Urinary bladder (tissue), 3 donors: ENCODE measurements at regions not wholly inside any gene's neighbourhood (a gene's known extent, or its start where the extent isn't known, plus 50 kb on each side); places are given as distances from the start of the nearest gene placed in this dataset.

ENCODE experiments used
- DNase-seq: peaks from one replicate; pipeline ENCODE4 v3.0.0-alpha.2; 2015; ENCODE audit errors: extremely low spot score
- H3K27ac ChIP-seq: one replicate; pipeline ENCODE4 v1.5.1; 2013; ENCODE audit warnings: low read depth, mild to moderate bottlenecking, moderate library complexity
- H3K36me3 ChIP-seq: one replicate; pipeline ENCODE4 v1.6.1; 2013; ENCODE audit warnings: mild to moderate bottlenecking, moderate library complexity; ENCODE audit not compliant: insufficient read depth
- H3K4me1 ChIP-seq: one replicate; pipeline ENCODE4 v1.6.1; 2013; ENCODE audit warnings: mild to moderate bottlenecking, moderate library complexity; ENCODE audit not compliant: insufficient read depth
- H3K4me3 ChIP-seq: one replicate; pipeline ENCODE4 v1.5.1; 2013; ENCODE audit warnings: low read depth, low read length
- WGBS: extraction: QIAGEN DNeasy Blood & Tissue Kit; methylation state at CpG from one replicate; pipeline ENCODE4 v1.1.7; 2013; 5-methylcytosine and 5-hydroxymethylcytosine counted together
- donor health status: healthy with polysubstance abuse.
- donor health status: healthy.

DNA sequence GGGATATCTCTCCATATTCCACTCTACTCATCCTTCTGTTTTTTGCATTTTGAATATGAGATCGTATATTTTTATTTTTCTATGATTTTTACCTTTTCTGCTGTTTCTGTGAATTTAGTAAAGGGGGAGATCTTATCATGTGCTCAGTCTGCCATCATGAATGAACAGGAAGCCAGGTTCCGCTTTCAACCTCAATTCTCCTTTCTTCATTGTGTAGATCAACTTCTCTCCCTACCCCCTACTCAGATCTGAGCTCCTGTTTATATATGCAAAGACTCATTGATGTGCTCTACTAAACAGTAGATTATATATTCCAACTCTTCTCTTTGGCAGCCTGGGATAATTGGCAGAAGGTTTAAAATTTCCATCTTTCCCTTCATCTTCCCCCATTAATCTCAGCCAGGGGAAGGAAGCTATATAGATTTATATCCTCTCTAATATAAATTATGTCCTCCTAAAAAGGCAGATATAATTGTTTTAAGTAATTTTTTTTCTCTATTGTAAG is 336.7 kb upstream of the PLET1 start:
- DNase-seq, result no peak
- no peak overlapping the region for H3K4me3 ChIP-seq
- H3K27ac ChIP-seq, result no peak overlapping the region
- H3K4me1 ChIP-seq, result no peaks in the 10 kb centered on the region
- H3K36me3 ChIP-seq, result no peaks in the 10 kb centered on the region
- 94% methylated on average over 2 of the region's 2 CpGs for WGBS

DNA sequence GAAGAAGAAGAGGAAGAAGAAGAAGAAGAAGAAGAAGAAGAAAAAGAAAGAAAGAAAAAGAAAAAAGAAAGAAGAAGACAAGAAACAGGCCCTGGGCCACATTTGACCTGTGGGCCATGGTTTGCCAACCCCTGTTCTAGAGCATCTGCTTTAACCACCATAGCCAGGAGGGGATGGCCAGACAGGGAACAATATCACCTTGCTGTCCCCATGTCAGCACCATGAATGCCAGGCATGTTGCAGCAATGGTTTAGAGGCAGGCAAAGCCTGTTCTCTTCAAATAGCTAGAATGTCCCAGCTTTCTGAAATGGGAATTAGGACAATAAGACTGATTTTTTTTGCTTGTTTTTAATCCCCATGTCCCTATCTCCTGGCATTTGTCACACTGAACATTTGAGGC is 338.6 kb upstream of the PLET1 start:
- Histone ChIP-seq H3K36me3 (no peaks in the 10 kb centered on the region), H3K4me1 (no peaks in the 10 kb centered on the region), H3K27ac (no peak overlapping the region), H3K4me3 (no peak overlapping the region)
- no peak for DNase-seq

DNA sequence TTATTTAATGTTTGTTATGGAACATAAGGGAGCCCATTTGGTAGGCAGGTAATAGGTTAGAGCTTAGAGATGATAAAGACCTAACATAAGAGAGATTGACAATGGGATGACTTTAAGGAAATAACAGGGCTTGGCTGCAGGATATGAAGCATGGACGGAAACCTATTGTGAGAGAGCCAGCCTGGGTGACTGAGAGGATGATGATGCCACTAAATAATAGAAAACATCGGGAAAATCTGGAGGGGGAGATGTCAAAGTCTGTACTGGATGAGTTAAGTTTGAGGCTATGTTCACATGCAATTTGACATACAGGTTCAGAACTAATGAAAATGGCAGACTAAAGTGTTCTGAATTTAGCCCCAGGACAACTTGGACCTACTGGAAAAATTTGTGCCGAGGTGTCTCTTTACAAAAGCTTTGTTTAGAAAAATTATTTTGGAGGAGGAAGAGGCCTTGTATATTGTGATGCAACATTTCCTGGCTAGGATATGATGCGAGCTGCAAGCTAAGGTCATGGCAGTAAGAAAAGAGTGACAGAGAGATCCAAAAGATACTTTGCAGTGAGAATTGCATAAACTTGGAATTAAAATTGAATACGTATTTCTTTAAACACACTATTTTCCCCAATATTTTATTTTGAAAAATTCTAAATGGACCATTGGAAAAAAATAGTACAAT is 339.3 kb upstream of the PLET1 start:
- Histone ChIP-seq H3K4me1 (no peaks in the 10 kb centered on the region), H3K27ac (no peak overlapping the region), H3K36me3 (no peaks in the 10 kb centered on the region), H3K4me3 (no peak overlapping the region)
- 77% methylated on average over 5 of the region's 5 CpGs for WGBS
- DNase-seq, result no peak

DNA sequence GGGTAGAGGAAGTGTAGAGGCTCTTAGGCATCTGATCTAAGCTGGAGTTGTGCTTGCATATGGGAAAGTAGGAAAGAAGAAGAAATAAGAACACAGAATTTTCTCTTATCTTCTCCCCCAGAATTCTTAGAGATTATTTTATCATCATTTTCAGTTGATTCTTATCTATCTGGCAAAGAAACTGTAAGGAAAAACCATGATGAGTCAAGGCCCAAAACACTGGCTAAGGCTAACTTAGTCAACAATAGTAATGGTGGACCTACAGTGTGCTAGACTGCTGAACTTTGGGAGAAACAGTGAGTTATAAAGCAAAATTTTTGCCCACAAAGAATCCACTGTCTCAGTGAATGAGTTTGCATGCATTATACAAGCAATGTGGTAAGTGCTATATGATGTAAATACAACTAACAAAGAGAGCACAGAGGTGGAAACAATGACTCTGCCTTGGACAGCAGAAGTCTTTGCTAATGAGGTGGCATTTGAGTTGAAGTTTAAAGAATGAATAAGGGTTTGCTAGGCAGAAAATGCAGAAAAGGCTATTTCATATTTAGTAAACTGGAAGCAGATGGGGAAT is 344.5 kb upstream of the PLET1 start:
- Histone ChIP-seq H3K27ac (no peak overlapping the region), H3K4me3 (no peak overlapping the region), H3K36me3 (no peaks in the 10 kb centered on the region), H3K4me1 (no peaks in the 10 kb centered on the region)
- DNase-seq, result no peak

DNA sequence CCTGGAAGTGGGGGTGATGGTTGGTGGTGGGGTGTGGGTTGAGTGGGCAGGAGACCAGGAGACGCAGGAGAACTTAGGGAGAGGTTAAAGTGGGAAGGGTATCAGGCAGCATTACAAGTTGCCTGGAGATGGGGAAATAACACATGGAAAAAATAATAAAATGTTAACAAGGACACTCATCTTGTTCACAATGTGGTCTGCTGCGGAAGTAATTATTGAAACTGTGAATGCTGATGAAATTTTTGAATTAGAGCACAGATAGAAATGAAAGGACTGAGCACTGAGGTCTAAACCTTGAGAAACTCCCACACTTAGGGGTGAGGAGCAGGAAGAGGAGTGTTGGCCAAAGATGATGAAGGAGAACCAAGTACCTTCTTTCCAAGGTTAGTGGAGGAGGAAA is 346.0 kb upstream of the PLET1 start:
- H3K27ac ChIP-seq, result no peak overlapping the region
- 95% methylated on average over 2 of the region's 2 CpGs for WGBS
- no peak for DNase-seq
- no peaks in the 10 kb centered on the region for H3K4me1 ChIP-seq
- no peaks in the 10 kb centered on the region for H3K36me3 ChIP-seq
- no peak overlapping the region for H3K4me3 ChIP-seq

DNA sequence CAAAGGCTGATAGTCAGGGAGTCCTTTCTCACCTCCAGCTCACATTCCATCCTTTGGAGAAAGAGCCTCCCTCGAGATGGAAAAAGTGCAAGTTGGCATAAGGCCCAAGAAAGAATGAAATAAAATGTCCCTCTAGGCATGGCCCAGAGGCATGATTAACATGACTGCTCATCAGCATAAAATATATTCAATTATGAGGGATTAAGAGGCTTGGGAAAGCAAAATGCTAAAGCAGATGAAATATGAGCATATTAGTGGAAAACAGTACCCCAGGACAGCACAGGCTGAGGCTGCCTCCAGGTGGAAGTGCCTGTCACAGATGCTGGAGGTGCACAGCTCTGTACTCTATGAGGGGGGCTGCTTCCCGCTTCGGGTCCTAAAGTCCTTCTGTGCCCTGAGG is 347.8 kb upstream of the PLET1 start:
- H3K27ac ChIP-seq, result no peak overlapping the region
- no peaks in the 10 kb centered on the region for H3K36me3 ChIP-seq
- no peak overlapping the region for H3K4me3 ChIP-seq
- no peaks in the 10 kb centered on the region for H3K4me1 ChIP-seq
- no peak for DNase-seq
- 62% methylated on average over 3 of the region's 3 CpGs for WGBS

DNA sequence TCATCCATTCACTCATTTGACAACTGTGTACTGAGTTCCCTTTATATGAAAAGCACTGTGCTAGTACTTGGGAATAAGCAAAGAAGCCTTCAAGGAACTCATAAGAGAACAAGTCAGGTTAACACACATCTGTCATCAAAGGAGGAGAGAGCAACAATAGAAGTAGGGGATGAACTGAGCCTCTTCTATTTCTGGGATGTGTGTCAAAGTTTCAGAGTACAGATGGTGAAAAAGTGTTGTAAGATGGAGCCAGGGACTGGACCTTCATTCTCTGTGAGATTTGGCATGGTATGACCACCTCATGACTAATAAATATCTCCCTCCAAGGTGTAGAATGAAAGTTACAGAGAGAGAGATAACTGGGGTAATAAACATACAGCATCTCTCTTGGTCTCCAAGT is 349.8 kb upstream of the PLET1 start:
- Histone ChIP-seq H3K4me1 (no peaks in the 10 kb centered on the region), H3K36me3 (no peaks in the 10 kb centered on the region), H3K4me3 (no peak overlapping the region), H3K27ac (no peak overlapping the region)
- no peak for DNase-seq

DNA sequence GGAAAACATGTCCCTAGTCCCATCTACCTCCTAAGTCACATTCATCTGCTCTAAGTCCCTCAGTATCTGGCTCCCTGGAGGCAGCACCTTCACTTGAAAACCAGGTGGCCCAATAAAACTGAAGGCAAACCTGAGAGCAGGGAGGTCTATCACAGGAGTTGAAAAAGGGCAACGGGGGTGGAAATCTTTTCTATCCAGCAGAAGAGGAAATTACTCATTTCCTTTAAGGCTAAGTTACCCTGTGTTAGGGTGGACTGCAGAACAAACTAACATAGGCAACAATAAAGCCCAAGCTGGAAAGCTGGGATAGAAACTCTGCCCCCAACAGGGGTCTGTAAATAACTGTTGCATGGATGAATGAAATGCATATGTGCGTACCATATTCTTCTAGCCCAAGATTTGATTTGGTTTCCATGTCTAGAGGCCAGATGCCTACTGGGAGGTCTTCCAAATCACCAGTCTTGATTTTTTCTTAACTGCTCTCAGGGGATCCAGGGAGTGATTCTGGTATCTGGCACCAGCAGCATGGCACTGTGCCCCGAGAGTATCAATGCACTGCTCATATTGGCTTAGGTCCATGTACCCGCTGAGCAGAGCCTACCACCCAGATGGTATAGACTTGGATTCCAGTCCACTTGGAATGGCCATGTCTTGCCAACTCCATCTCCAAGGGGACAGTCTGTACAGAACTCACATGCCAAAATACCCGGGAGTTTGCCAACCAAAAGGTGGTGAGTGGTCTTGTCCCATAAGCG is 350.0 kb upstream of the NCAM1 start:
- DNase-seq, result no peak
- Histone ChIP-seq H3K4me3 (no peak overlapping the region), H3K4me1 (no peaks in the 10 kb centered on the region), H3K27ac (no peak overlapping the region), H3K36me3 (no peaks in the 10 kb centered on the region)
- 66% methylated on average over 6 of the region's 6 CpGs for WGBS

DNA sequence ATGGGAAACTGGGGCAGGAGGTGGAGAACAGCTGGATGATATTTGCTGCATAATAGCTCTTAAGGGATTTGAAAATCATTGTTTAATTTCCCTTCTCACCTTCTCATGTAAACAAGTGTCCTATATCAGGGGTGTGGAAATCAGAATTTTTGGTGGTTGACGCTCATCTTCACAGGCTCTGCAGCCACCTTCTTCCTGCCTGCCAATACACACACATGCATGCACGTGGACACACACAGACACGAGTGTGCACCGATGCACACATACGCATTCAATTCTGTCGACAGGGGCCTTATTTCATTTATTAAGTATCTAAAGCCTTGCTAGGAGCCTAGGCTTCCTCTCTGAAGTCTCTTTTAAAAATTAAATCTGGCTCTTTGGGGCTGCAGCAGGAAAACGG is 349.4 kb upstream of the NCAM1 start:
- no peaks in the 10 kb centered on the region for H3K4me1 ChIP-seq
- H3K27ac ChIP-seq, result no peak overlapping the region
- no peak for DNase-seq
- no peaks in the 10 kb centered on the region for H3K36me3 ChIP-seq
- 41% methylated on average over 7 of the region's 7 CpGs for WGBS
- no peak overlapping the region for H3K4me3 ChIP-seq

DNA sequence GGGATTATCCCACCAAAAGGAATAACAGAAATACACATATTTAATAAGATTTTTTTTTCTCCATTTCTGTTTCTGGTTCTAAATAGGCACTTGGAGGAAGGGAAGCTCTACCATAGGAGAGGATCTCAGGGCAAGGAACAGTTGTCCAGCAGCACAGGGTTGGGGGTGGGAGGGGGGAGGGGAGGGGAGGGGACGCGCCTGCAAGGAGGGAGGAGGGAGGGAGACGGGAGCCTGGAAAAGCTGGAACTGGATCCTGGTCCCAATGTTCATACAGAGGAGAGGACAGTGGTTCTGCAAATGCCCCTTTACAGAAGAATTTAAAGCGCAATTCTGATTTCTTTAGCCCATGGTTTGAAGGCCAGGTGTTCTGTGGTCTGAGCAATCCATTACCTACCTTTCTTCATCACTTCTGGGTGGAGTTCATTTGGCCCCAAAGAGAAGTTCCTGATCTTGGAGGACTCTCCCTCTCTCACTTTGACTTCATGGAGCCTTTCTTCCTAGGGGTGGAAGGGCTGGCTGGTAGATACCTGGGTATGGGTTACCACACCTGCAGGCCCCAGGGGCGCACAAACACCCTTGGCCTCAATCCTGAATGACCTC is 348.9 kb upstream of the NCAM1 start:
- Histone ChIP-seq H3K4me3 (no peak overlapping the region), H3K27ac (no peak overlapping the region), H3K4me1 (no peaks in the 10 kb centered on the region), H3K36me3 (no peaks in the 10 kb centered on the region)
- DNase-seq, result no peak
- 44% methylated on average over 5 of the region's 5 CpGs for WGBS

DNA sequence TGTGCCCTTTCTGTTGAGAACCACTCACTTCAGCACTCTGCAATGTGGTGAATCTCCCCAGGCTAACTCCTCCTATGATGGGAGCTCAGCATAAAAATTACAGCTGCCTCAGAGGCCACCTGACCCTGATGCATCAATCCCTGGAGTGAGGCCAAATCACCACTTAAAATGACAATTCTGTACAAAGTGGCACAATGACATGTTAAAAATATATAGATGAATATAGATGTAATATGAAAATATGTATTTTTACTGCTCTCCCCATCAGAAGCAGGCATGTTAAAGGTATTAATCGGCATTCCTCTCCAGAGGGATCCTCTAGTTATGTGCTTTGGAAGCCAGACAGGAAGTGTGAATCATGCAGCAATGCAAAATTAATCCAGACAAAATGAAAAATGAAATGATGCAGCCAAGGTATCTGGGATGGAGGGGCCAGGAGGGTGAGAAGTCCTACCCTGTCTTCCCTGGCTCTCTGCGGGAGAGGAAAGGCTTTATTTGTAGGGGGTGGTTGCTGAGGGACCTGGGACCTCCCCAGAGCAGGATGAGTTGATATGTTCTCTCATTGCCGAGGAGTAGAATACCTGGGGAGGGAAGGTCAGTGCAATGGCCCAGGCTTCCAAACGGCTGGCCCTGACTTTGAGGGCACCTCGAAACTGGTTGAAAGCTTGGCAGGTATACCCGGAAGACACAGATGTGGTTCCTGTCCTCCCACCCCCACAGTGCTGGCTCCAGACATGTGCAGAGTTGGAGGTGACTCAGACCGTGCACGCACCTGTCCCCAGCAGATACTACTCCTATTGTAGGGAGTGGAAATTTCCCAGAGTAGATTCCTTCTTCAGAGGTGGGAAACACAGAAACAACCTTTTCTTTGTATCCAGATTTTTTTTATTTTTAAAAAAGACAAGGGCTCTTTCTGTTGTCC is 347.9 kb upstream of the NCAM1 start:
- Histone ChIP-seq H3K4me1 (no peaks in the 10 kb centered on the region), H3K27ac (no peak overlapping the region), H3K4me3 (no peak overlapping the region), H3K36me3 (no peaks in the 10 kb centered on the region)
- WGBS, result 47% methylated on average over 8 of the region's 8 CpGs
- DNase-seq, result no peak

DNA sequence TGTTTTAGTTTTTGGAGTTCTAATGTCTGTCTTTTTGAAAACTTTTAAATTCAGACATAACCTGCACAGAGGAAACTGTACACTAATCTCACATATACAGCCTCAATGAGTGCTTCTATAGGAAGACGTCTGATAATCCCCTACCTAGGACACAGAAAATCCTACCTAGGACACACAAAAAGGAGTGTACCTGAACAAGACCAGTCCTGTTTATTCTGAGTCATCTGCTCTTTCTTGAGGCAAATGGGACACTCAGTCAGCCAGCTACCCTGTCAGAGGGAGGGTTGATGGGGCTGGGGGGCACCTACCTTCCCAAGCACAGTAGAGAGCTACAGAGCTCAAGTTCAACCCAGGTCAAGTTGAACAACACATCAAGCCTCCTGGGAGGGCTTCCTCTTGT is 346.6 kb upstream of the NCAM1 start:
- no peak overlapping the region for H3K4me3 ChIP-seq
- WGBS, result 89% methylated on average over 1 of the region's 1 CpG
- no peak for DNase-seq
- no peak overlapping the region for H3K27ac ChIP-seq
- H3K36me3 ChIP-seq, result no peaks in the 10 kb centered on the region
- no peaks in the 10 kb centered on the region for H3K4me1 ChIP-seq

DNA sequence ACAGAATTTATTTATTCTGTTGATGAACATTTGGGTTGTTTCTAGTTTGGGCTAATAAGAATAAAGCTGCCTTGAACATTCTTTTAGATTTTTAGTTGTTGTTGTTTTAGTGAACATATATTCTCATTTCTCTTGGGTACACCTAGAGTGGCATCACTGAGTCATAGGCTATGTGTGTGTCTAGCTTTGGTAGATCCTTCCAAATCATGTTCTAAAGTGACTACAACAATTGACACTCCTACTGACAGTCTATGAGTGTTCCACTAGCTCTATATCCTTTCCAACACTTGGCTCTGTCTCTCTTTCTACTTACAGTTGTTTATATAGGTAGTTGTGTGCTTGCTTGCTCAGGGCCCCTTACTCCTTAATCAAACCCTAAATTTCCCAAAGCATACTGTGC is 346.0 kb upstream of the NCAM1 start:
- no peak for DNase-seq
- H3K4me1 ChIP-seq, result no peaks in the 10 kb centered on the region

More for the DNA sequence above, 346.0 kb upstream of the NCAM1 start:
- H3K27ac ChIP-seq, result no peak overlapping the region
- no peaks in the 10 kb centered on the region for H3K36me3 ChIP-seq
- no peak overlapping the region for H3K4me3 ChIP-seq
